ENCODE measurements at regions not wholly inside any gene's neighbourhood (a gene's known extent, or its start where the extent isn't known, plus 50 kb on each side); places are given as distances from the start of the nearest gene placed in this dataset.

GRCh38 chr5:124180875-124181461, 565.5 kb downstream of the ZNF608 start:
- TF ChIP-seq CTCF (IDR thresholded peaks at IDR 0.05): no peak
- TF ChIP-seq POLR2A (IDR thresholded peaks at IDR 0.05): no peak

Measured in uterus (tissue), 2 donors.